GM18909 (cell line): ENCODE measurements at regions not wholly inside any gene's neighbourhood (a gene's known extent, or its start where the extent isn't known, plus 50 kb on each side); places are given as distances from the start of the nearest gene placed in this dataset.

Source experiments
- ATAC-seq: cut with Tn5 transposase; IDR thresholded peaks from one replicate; pipeline ENCODE4 v1.9.1; 2021; ENCODE audit warnings: mild to moderate bottlenecking; ENCODE audit not compliant: unreplicated experiment, poor library complexity

- no peak for ATAC-seq
These were observed 614.3 kb downstream of the ZEB2 start for GRCh38 chr2:143905587-143905986.

- no peak for ATAC-seq
These were observed 616.6 kb downstream of the ZEB2 start for GRCh38 chr2:143903172-143903856.

- peak; percentile 88 for ATAC-seq
These were observed 618.6 kb downstream of the ZEB2 start for GRCh38 chr2:143901185-143901842.

- ATAC-seq: no peak
These were observed 619.9 kb downstream of the ZEB2 start for GRCh38 chr2:143899987-143900386.

- ATAC-seq: no peak
These were observed 626.5 kb downstream of the ZEB2 start for GRCh38 chr2:143893371-143893770.

- no peak for ATAC-seq
These were observed 628.0 kb downstream of the ZEB2 start for GRCh38 chr2:143891879-143892308.

DNA sequence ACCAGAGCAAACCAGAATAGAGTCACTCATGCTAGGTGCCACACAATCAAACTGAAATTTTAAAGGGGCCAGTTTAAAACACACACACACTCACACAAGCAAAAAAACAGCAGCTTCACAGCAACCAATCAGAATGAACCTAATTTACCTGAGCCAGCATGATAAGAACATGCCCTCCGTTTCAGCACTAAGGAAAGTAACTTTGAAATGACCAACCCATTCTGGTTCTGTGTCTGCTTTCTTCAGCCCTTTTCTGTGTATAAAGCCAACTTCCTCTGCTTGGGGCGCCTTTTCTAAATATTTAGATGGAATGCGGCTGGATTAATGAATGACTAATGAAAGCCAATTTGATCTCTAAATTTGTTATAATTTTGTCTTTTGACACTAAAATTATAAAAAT, 629.1 kb downstream of the ZEB2 start:
- no peak for ATAC-seq

DNA sequence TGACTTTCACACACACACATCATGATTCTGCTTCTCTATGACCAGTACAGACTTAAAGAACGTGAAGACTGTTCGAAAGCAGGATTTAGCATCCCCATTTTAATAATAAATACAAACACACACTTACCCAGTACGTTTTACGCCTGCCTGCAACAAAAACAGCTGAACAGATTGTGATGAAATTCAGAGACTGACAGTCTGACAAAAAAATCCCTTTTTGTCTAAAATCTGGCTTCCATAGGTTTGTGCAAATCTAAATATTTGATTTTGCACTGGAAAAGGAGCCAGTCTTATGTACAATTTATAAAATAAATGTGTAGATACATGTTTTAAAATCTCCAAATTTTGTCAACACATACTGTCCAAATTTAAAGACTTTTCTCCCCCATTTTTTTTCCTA, 630.7 kb downstream of the ZEB2 start:
- no peak for ATAC-seq

DNA sequence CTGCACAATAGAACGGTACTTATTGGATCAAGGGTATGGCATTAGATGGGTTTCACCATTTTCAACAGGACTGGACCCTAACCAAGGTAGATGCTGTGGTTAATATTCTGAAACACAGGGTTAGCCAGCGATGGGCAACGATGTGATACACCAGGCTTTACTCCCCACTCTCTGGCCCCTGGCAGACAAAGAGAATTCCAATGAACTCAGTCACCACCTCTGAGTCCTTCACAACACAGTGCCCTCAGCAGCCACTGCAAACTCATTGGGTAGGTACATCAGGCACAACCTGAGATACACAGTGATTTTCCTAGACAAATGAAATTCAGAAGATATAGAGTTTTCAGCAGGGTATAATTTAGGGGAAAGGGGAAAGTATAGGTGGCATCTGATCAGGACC, 634.5 kb downstream of the ZEB2 start:
- no peak for ATAC-seq

- no peak for ATAC-seq
These were observed 638.7 kb downstream of the ZEB2 start for GRCh38 chr2:143881246-143881645.

- ATAC-seq: no peak
These were observed 641.9 kb downstream of the ZEB2 start for GRCh38 chr2:143877876-143878530.

- no peak for ATAC-seq
These were observed 642.9 kb downstream of the ZEB2 start for GRCh38 chr2:143877056-143877455.

DNA sequence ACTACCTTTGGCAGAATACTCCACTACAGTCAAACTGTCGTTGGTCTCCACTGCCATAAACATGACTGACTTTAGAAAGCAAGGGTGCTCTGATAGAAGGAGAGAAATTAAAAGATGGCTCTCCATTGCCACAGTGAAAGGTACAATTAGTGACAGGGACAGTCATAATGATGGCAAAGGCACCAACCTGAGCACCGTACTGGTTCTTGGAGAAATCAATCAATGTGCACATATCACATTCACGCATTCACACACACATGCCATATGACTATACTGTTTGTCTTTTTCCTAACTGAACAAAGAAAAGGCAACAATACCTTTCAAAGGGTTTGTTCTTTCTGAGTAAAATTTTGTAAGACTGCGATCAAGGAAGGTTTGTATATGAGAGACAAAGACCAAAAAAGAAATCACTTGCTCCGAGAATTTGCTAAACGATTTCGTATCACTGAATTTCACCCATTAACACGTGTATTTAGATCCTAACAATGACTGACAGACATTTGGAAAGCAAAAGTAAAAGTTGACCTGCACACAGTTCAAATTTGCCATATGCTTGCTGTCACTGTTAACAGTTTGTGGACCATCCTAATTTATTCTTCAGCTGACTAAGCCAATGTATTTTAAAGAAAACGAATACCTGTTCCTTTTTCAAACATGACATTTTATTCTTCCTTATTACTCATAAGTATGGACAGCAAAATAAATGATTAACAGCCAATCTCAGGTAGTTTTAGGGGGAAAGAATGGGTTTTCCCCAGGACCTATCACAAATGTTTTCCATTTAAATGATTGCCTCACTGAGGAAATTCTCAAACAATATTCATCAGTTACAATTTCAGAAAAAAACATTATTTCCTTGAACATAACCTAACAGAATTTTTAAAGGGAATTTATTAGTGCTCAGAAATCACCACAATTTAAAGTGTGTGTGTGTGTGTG, 644.4 kb downstream of the ZEB2 start:
- ATAC-seq: no peak

- ATAC-seq: no peak
These were observed 646.0 kb downstream of the ZEB2 start for GRCh38 chr2:143873886-143874285.

DNA sequence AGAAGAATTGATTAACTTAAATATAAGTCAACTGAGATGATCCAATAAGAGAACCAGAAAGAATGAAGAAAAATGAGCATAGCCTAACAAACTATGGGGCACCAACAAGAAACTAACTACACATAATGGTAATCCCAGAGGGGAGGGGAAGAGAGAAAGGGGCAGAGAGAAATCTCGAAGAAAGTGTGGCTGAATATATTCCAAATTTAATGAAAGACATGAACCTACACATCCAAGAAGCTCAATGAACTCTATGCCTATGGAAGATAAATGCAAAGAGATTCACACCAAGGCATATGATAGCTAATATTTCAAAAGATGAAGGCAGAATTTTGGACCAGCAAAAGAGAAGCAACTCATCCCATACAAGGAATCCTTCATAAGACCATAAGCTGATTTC, 649.2 kb downstream of the ZEB2 start:
- no peak for ATAC-seq

DNA sequence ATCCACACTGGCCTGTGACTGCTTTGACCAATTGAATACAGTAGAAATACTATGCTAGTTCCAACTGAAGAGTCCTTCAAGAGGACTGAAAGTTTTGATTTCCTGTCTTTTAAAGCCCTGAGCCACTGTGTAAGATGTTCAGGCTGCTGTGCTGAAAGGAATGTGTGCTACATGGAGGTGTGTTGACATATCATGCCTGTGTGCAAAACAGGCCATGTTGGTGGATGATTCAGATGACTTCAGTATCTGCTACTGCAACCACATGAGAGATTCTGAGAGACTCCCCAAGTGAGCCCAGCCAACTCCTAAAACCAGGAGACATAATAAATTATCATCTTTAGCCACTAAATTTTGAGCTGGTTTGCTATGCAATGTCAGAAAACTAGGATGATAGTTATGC, 662.9 kb downstream of the ZEB2 start:
- no peak for ATAC-seq

- ATAC-seq: no peak
These were observed 667.2 kb downstream of the ZEB2 start for GRCh38 chr2:143852759-143853158.

DNA sequence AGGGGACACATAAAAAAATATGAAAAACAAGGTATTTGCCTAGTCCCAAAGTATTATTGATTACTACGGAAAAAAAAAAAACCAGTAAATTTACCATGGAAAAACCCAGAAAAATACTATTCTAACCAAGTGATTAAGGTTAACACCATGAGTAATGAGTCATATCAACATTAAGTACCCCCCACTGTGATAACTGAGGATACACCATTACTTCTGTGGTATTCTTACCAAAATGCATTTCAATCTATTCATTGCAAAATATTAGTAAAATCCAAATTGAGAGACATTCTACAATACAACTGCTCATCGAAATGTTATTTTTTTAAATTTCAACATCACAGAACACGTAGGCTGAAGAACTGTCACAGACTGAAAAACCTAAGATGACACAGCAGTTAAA, 669.8 kb downstream of the ZEB2 start:
- no peak for ATAC-seq

DNA sequence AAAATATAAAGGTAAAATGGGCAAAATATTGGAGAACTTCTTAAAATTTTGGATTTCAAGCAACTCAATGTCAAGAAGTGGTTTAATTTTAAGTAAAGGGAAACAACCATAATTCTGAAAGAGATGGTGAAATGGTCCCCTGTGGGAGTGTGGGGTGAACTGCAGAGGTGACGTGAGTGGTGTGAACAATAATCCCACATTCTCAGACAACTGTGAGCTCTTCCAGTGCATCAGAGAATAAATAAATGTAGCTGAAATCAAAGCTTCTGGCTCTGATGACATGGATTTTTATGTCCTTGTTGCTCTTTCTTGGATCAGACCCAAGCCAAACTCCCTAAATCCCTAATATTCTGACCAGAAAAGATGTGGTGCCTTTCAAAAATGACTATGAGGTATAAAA, 672.7 kb downstream of the ZEB2 start:
- no peak for ATAC-seq

- no peak for ATAC-seq
These were observed 674.9 kb downstream of the ZEB2 start for GRCh38 chr2:143844986-143845385.

DNA sequence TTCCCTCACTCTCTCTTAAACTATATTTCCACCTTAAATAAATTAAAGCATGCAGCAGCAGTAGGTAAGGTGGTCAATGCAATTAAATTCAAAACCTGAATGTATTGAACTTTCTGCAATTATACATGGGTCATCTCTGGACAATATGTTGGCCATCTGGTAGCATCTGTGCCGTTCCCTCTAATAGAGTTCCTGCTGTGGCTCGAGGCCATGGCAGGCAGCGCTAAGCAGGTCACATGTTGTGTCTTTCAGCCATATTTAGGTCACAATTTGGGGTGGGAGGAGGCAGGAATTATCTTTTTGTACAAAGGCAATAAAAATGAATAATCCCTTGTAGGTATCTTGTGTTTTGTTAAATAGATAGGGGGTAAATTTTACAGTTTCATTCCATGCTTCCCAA, 676.2 kb downstream of the ZEB2 start:
- ATAC-seq: no peak
